ENCODE measurements at regions not wholly inside any gene's neighbourhood (a gene's known extent, or its start where the extent isn't known, plus 50 kb on each side); places are given as distances from the start of the nearest gene placed in this dataset.

DNA sequence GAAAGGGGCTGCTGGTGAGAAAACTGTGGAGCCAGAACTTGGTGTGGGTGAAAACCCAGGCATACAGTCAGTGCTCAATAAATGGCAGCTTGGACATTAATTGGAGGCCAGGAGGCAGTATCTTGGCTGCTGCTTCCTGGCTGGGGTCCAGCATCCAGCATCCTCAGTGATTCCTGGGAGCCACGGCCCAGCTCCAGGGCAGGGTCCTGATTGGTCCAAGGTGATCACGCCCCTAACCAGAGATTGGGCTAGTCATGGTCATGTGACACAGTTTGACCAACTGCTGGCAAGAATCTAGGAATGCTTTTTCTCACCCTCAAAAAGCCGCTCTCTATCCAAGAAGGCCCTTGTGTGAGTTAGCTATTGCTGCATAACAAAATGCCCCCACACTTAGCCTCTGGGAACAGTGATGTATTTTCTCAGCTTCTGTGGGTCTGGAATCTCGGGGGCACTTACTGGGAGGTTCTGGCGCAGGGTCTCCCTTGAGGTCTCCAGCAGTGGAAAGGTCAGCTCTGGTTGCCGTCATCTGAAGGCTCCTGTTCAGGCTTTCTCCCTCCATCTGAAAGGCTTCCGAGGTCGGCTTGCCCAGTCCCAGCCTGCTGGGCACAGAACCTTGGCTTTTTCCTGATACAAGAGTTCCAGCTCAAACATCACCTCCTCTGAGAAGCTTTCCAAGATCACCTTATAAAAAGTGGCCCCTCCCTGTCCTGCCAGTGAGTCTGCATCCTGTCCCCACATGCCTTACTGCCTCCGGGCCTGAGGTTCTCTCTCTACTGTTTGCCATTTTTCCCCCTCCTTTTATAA is 119.2 kb upstream of the NCOR2 start:
- no peak for DNase-seq

DNA sequence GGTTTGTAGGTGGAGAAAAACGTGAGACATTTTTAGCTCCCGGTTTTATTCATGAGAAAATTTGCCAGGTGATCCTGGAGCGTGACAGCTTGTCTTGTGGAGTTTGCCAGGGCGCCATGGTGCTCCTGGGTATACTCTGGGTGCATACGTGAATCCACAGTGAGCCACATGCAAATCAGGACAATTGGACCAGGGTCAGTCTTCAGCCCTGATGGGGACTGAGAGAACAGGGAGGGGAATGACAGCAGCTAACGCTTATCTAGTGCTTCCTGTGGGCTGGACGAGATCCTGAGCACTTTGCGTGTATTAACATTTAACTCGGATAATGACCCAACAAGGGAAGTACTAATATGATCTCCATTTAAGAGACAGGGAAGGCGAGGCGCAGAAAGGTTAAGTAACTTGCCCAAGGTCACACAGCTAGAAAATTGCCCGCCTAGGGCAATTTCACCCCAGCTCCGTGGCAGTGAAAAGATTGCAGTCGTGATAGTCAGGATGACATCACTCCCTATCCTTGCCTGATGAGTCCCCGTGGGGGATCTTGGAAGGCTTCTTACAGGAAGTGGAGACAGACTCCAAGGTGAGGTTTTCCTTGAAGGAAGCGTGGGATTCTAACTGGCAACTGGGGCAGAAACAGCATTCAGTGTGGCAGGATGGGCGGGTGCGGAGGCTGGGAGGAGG is 118.4 kb upstream of the NCOR2 start:
- DNase-seq: no peak

DNA sequence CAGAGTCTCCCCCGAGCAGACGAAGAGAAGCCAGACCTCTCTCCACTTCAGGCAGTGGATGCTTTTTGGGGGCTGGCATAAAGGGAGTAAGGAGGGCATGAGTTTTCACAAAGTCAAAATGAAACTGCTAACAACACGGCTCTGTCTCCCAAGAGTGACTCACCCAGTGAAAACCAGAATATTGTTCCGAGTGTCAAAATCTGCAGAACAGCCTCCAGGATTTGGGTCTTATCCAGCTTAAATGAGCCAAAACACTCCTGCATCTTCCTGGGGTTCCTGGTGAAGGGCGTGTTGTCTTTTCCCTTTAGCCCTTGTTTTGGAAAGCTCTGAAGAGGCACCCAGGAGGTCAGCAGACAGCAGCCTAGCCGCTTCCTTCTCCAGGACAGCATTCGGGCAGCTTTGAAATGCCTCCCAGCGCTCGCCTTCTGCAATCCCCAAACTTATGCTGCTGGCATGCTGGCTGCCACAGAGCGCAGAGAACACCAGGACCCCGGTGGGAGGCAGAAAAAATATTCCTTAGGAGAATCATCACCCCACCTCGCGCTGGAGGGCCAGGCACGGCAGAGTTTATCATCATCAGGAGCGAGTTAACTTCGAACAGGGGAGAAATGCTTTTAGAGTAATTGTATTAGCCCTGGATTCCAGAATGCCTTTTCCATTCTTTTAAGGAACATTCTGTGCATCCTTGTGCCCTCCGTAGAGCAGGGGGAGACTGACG is 117.7 kb upstream of the NCOR2 start:
- no peak for DNase-seq

GRCh38 chr12:124684496-124684895 is 117.1 kb upstream of the NCOR2 start:
- DNase-seq: no peak

- DNase-seq: no peak
Measured at GRCh38 chr12:124683152-124684124, 116.0 kb upstream of the NCOR2 start.

DNA sequence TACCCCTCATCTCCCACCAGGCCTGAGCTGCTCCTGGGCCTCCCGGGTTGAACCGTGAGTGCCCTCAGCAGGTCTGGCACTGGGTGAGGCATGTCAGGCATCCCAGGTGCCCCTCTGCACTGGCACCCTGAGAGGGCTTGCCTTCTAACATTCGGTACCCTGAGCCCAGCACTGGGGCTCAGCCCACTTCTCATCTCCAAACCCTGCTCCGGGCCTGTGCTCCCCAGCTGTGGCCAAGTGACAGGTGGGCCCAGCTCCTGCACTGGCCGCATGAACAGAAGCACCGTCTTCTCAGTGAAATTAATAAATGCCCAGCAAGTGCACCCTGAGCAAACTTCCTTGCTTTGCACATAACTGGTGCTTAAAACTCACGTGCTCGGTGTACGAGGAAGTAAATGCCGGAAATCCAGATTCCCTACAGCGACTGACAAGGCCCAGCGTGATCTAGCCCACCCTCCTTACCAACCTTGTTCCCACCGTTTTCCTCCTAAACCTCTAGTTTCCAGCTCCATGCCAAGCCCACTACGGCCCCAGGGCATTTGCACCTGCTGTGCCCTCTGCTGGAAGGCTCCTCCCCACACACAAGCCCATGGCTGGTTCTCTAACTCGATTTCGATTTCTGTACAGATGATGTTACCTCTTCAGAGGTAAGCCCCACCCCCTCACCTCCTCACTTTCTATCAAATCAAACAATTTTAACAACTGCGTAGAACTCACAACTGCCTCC is 115.2 kb upstream of the NCOR2 start:
- no peak for DNase-seq

DNA sequence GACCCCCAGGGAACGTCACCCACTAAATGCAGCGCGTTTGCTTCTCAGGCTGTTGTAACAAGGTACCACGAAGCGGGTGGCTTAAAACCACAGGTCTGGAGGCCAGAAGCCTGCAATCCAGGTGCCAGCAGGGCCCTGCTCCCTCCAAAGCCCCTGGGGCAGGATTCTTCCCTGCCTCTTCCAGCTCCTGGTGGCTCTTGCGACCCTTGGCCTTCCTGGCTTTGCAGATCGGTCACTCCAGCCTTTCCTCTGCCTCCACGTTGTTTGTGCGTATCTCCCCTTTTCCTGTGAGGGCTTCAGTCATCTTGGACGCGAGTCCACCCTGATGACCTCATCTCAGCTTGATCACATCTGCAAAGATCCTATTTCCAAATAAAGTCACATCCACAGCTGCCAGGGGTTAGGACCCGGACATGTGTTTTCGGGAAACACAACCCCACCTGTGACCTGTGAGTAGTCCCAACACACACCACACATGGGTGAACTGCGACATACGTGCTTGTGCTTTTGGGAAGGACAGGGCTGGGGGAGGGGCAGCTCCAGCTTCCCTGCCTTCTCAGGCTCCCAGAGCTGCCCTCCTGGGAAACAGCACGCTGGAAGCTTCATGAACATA is 114.5 kb upstream of the NCOR2 start:
- DNase-seq: no peak

DNA sequence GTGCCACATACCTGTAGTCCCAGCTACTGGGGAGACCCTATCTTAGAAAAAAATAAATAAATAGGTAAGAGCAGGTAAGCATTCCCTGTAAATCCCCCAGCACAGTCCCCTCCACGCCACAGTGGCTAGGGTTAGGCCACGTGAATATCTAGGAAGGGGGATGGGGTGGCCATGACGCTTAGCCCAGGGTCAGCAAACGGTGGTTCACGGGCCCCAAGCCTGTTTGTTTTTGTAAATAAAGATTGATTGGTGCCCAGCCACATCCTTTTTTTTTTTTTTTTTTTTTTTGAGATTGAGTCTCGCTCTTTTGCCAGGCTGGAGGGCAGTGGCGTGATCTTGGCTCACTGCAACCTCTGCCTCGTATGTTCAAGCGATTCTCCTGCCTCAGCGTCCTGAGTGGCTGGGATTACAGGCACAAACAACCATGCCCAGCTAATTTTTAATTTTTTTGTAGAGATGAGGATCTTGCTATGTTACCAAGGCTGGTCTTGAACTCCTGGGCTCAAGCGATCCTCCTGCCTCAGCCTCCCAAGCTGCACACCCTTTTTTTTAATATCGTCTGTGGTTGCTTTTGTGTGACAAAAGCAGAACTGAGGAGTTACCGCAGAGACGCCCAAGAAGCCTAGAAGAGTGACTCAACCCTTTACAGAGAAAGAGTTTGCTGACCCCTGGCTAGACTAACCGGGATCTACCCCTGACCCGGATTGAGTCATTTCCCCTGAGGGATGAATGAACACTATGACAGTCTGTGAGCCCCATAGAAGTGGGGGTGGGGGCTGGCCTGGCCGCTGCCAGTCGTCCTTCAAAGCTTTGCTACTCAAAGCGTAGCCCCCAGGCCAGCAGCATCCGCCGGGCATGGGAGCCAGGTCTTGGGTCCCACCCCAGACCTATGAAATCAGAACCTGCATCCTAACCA is 113.7 kb upstream of the NCOR2 start:
- no peak for DNase-seq

DNA sequence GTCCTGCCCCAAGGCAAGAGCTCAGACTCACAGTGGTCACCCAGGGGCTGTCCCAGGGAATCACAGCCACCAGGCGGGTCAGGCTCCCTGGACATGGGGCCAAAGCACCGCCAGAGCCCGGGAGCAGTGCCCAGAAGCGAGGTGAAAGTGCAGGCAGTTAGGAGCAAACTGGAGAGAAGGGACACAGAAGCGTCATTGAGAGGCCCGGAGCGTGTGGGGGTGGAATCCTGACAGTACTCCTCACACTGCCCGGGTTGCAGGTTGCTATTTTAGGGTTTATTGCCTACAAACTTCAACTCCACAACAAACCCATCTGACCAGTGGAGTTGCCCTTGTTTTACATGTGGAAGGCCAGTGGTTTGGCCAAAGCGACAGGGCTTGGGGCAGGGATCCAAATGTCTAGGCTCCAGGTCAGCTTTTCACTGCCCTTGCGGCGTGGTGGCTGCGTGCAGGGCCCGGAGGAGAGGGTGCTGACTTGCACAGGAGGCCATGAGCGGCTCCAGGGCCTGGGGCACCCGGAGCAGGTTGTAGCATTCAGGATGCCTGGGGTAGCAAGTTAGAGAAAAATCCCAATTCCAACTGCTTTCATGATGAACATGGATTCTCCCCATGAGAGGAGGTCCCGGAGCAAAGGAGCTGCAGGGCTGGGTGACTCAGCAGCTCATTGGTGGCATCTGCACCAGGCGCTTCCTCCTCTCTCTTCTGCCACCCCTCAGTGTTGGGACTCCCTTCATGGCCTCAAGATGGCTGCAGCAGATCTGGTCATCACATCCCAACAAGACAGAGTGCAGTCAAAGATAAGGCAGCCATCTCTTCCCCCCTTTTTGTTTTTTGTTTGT is 112.3 kb upstream of the NCOR2 start:
- DNase-seq: no peak

DNA sequence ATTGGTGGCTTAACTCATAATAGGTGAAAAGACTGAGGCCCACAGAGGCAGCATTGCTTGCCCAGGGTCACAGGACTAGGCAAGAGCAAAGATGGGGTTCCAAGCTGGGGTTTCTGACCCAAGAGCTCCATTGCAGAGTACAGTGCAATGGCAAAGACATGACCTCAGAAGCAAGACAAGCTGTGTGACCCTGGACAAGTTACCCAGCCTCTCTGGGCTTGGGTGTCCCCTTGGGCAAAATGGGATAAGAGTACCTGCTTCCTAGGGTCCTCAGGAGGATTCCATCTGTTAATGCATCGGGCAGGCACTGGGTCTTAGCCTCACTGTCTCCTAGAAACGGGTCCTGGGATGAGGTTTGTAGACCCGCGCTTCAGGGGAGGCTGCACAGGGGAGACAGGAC is 111.6 kb upstream of the NCOR2 start:
- no peak for DNase-seq

GRCh38 chr12:124678421-124678893 is 111.0 kb upstream of the NCOR2 start:
- DNase-seq: no peak

DNA sequence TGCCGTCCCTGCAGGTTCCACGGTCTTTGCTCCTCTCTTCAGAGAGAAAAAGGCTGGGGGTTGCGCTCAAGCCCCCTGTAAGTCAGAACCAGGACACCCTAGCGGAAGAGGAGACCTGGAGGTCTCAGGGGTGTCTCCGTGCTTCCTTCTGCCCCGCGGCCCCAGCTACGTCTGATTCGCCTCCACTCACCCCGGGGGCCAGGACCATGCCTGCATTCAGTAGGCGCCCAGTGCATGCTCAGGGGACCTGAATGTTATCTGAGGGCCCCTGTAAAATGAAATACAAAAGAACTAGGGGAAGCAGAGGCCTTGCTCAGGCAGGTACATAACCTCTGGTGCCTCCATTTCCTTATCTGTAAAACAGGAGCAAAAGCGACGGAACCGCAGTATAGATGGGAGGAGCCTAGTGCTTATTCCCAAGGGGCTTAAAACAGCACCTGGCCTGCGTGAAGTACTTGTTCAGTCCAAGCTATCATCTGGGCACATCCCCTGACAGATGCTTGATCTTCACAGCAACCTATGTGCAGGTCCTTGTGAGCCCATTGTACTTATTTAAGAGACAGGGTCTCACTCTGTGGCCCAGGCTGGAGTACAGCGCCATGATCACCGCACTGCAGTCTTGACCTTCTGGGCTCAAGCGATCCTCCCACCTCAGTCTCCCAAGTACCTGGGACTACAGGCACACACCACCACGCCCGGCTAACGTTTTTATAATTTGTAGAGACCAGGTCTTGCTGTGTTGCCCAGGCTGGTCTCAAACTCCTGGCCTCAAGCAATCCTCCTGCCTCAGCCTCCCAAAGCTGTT is 110.3 kb upstream of the NCOR2 start:
- no peak for DNase-seq

DNA sequence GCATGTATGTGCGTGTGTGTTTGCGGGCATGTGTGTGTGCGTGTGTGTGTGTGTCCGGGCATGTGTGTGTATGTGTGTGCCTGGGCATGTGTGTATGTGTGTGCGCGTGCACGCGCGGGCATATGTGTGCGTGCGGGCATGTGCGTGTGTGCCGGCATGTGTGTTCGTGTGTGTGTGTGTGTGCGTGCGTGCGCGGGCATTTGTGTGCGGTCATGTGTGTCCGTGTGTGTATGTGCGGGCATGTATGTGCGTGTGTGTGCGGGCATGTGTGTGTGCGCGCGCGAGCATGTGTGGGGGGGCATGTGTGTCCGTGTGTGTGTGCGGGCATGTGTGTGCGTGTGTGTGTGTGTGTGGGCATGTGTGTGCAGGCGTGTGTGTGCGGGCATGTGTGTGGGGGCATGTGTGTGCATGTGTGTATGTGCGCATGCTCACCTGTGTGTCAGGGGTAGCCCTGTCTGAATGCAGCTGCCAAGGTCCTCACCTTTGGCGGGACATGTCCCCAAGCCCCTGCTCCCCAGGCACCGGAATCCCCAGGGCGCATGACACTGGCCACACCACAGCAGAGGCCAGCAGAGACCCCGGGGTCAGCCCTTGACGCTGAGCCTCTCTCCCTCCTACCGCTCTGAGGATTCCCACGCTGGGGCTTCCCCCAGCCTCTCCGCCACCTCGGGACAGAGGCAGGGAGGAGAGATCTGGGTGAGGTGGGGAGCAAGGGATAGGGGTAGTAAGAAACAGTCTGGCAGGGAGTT is 109.5 kb upstream of the NCOR2 start:
- DNase-seq: no peak

DNA sequence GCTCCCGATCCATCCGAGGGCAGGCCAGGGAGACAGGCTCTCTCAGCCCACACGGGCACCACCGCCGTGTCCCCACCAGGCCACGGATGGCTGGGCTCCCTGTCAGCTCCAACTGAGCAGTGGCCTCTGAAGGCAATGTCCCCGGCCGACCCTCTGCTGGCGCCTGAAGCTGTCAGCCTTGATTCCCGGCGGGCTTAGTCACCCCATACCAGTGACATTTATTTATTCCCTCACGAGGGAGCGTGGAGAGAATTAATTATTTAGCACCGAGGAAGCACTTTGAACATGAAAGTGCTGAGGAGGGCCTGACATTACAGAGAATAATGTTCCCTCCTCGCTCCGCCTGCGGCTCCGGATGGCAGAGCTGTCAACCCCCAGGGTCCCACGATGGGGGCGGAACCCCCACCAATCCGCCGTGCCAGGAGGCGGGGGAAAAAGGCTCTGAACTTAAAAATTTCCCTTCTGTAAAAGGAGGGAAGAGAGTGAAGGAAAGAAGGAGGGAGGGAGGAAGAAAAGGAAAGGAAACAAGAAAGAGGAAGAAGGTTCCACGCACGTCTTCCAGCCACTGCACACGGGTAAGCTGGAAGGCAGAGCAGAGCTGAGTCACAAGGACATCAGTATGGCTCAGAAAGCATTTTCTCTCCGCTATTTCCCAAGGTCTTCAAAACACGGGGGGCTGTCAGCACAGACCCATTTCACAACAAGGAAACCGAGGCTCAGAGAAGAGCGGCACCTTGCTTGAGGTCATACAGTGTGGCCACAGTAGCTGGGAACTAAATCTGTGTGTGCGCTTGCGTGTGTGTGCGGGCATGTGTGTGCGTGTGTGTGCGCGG is 108.7 kb upstream of the NCOR2 start:
- DNase-seq: no peak

DNA sequence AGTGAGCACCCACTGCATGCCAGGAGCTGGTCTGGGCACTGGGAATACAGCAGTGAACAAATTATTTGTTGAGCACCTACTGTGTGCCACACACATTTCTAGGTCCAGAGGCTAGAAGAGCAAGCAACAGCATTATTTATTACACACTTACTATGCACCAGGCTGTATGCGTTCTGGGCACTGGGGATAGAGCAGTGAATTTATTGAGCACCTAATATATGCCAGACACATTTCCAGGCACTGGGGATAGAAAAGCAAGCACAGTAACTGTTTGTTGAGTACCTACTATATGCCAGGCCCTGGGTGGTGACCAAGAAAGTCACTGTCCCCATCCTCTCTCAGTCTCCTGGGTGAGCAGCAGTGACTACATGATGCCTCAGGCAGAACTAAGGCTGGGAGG is 107.5 kb upstream of the NCOR2 start:
- no peak for DNase-seq

GRCh38 chr12:124673801-124674617 is 106.6 kb upstream of the NCOR2 start:
- DNase-seq: no peak

Measured in RPMI8226 (cell line).